OCI-LY7 (cell line): ENCODE measurements at regions not wholly inside any gene's neighbourhood (a gene's known extent, or its start where the extent isn't known, plus 50 kb on each side); places are given as distances from the start of the nearest gene placed in this dataset.

Source experiments
- BruUV-seq: library from RNA; stranded (reverse); fragments of 400-500 nt; replicated peaks from 2 replicates; lab custom pipeline; 2021; lab: Mats Ljungman, UMichigan
- CTCF ChIA-PET: fragments of 300-600 bp; sonication (Branson Sonifier 250); formaldehyde crosslinking; loops from one replicate; lab custom pipeline; 2022; ENCODE audit warnings: antibody characterized with exemption; ENCODE audit not compliant: unreplicated experiment; lab: Charles Lee
- POLR2A ChIA-PET: fragments of 300-600 bp; sonication (Branson Sonifier 250); formaldehyde crosslinking; loops from one replicate; lab custom pipeline; 2022; ENCODE audit warnings: antibody characterized with exemption; lab: Charles Lee
- DNase-seq: peaks from one replicate; pipeline ENCODE4 v3.0.0-alpha.2; 2015; ENCODE audit warnings: low spot score
- H2AFZ ChIP-seq: fragments of 200-600 bp; sonication (generic), shearing (Covaris generic); 2 replicates; pipeline ENCODE4 v1.6.1; 2014; ENCODE audit warnings: mild to moderate bottlenecking, antibody characterized with exemption, low read length, moderate library complexity
- H3K27ac ChIP-seq: fragments of 200-600 bp; sonication (generic); 2 replicates; pipeline ENCODE4 v1.5.1; 2014; ENCODE audit warnings: mixed run types, low read depth, mild to moderate bottlenecking, moderate library complexity, low read length, inconsistent platforms; ENCODE audit not compliant: poor library complexity, severe bottlenecking
- H3K36me3 ChIP-seq: fragments of 200-600 bp; sonication (generic); 2 replicates; pipeline ENCODE4 v1.6.1; 2014; ENCODE audit warnings: mild to moderate bottlenecking, antibody characterized with exemption, low read length, moderate library complexity, mixed read lengths; ENCODE audit not compliant: insufficient read depth
- H3K4me1 ChIP-seq: fragments of 200-600 bp; sonication (generic); 2 replicates; pipeline ENCODE4 v1.5.1; 2014; ENCODE audit warnings: mild to moderate bottlenecking, low read length; ENCODE audit not compliant: insufficient read depth, poor library complexity, severe bottlenecking
- H3K4me2 ChIP-seq: fragments of 200-600 bp; sonication (generic); 2 replicates; pipeline ENCODE4 v1.6.1; 2014; ENCODE audit warnings: mild to moderate bottlenecking, low read length
- H3K4me3 ChIP-seq: fragments of 200-600 bp; sonication (generic); 2 replicates; pipeline ENCODE4 v1.5.1; 2014; ENCODE audit warnings: mild to moderate bottlenecking, low read depth, low read length; ENCODE audit not compliant: poor library complexity, severe bottlenecking
- H3K79me2 ChIP-seq: fragments of 200-600 bp; sonication (generic); 2 replicates; pipeline ENCODE4 v1.6.1; 2016; ENCODE audit warnings: low read depth, mild to moderate bottlenecking, low read length, moderate library complexity, mixed read lengths; ENCODE audit not compliant: insufficient read depth
- H3K9me2 ChIP-seq: fragments of 200-600 bp; sonication (generic); 2 replicates; pipeline ENCODE4 v1.6.1; 2016; ENCODE audit warnings: mild to moderate bottlenecking, low read length, mixed read lengths; ENCODE audit not compliant: insufficient read depth
- H3K9me3 ChIP-seq: fragments of 200-600 bp; sonication (generic); 2 replicates; pipeline ENCODE4 v1.6.1; 2014; ENCODE audit warnings: mild to moderate bottlenecking, mixed run types, low read length, mixed read lengths
- H4K20me1 ChIP-seq: fragments of 200-600 bp; sonication (generic); 2 replicates; pipeline ENCODE4 v1.6.1; 2014; ENCODE audit warnings: mild to moderate bottlenecking, antibody characterized with exemption, low read length, moderate library complexity, mixed read lengths; ENCODE audit not compliant: insufficient read depth
- EZH2phosphoT487 ChIP-seq: fragments of 200-600 bp; sonication (generic); IDR thresholded peaks from 2 replicates; pipeline ENCODE4 v1.6.1; 2018; ENCODE audit warnings: low read depth, borderline replicate concordance, mild to moderate bottlenecking, mixed run types, antibody characterized with exemption, low read length, moderate library complexity, mixed read lengths
- intact Hi-C: fragments of 100-400 bp; cut with micrococcal nuclease; formaldehyde crosslinking; loops from one replicate; pipeline ENCODE4 v1.10.0; 2022; ENCODE audit not compliant: unreplicated experiment
- TF ChIP-seq, protein P1 (sequence below): fragments of 200-600 bp; sonication (generic); conservative IDR thresholded peaks from 2 replicates; pipeline ENCODE4 v1.5.1; 2014; ENCODE audit warnings: mild to moderate bottlenecking, antibody characterized with exemption, low read length, moderate library complexity, mixed read lengths

DNA sequence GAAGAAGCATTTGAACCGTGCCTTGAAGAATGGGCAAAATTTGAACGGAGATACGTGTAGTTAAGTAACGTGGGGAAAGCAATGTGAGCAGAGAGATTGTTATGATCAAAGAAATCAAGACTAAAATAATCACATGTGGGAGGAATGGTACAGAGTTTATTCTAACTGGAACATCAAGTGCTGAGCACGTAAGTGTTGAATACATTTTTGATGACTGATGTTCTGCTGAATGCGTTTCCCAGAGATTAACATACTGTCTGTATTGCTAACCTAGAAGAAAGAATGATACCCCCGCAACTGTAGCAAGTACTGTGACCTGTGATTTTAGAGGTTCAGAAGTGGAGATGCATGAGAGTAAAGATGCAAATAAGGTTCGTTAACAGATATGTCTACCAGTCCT lies 146.9 kb upstream of the EPHA7 start:
- no peak overlapping the region for H3K27ac ChIP-seq
- TF ChIP-seq, protein P1, sequence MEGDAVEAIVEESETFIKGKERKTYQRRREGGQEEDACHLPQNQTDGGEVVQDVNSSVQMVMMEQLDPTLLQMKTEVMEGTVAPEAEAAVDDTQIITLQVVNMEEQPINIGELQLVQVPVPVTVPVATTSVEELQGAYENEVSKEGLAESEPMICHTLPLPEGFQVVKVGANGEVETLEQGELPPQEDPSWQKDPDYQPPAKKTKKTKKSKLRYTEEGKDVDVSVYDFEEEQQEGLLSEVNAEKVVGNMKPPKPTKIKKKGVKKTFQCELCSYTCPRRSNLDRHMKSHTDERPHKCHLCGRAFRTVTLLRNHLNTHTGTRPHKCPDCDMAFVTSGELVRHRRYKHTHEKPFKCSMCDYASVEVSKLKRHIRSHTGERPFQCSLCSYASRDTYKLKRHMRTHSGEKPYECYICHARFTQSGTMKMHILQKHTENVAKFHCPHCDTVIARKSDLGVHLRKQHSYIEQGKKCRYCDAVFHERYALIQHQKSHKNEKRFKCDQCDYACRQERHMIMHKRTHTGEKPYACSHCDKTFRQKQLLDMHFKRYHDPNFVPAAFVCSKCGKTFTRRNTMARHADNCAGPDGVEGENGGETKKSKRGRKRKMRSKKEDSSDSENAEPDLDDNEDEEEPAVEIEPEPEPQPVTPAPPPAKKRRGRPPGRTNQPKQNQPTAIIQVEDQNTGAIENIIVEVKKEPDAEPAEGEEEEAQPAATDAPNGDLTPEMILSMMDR: no peak
- TF ChIP-seq EZH2phosphoT487: no peak
- no peak overlapping the region for H3K4me3 ChIP-seq
- DNase-seq: no peak
- no peaks in the 10 kb centered on the region for H3K9me3 ChIP-seq
- no TSS peak for BruUV-seq
- no peaks in the 10 kb centered on the region for H3K36me3 ChIP-seq
- CTCF ChIA-PET: no interaction called here
- no peaks in the 10 kb centered on the region for H3K79me2 ChIP-seq
- no peaks in the 10 kb centered on the region for H4K20me1 ChIP-seq
- H3K4me2 ChIP-seq: no peak overlapping the region
- H2AFZ ChIP-seq: no peak overlapping the region
- H3K9me2 ChIP-seq: no peaks in the 10 kb centered on the region
- no peaks in the 10 kb centered on the region for H3K4me1 ChIP-seq
- intact Hi-C loops: no loop called here
- POLR2A ChIA-PET: no interaction called here

DNA sequence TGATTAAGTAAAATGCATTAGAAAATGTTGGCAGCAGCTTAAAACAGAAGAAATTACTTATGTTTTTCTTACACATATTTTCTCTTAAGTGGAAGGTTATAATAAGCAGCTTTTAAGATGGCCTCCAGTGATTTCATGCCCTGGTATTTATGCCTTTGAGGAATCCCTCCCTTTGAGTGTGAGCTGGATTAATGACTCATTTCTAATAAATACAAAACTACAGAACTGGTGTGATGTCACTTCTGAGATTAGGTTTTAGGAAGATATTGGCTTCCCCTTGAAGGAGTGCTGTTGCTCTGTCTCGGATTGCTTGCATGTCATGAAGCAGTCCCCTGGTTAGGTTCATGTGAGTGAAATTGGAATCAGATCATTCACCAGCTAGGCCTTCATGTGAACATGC lies 143.2 kb upstream of the EPHA7 start:
- no peak for DNase-seq
- CTCF ChIA-PET: no interaction called here
- H3K9me3 ChIP-seq: no peaks in the 10 kb centered on the region
- POLR2A ChIA-PET: no interaction called here
- H3K27ac ChIP-seq: no peak overlapping the region
- intact Hi-C loops: no loop called here
- no peaks in the 10 kb centered on the region for H3K36me3 ChIP-seq
- TF ChIP-seq EZH2phosphoT487: no peak
- H3K4me3 ChIP-seq: no peak overlapping the region
- BruUV-seq: no TSS peak
- no peaks in the 10 kb centered on the region for H3K4me1 ChIP-seq
- no peaks in the 10 kb centered on the region for H3K9me2 ChIP-seq
- H3K79me2 ChIP-seq: no peaks in the 10 kb centered on the region
- no peaks in the 10 kb centered on the region for H4K20me1 ChIP-seq
- H3K4me2 ChIP-seq: no peak overlapping the region
- H2AFZ ChIP-seq: no peak overlapping the region

DNA sequence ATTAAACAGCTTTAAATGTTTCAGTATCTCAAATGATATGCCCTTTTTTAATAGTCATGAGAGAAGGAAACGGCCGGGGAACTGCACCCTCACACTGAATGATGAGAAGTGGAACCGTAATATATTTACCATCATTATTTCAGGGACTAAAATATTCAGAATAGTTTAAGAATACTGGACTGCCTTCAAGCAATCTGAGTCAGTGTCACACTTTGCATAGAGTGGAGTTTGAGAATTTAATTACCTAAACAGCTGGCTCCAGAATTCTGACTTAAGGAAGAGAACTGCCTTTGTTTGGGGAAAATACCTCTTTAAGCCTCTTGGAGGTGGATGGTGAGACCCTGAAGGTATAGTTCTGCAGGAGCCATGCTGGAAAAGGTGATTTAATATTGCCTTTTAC lies 135.9 kb upstream of the EPHA7 start:
- TF ChIP-seq, protein P1: no peak
- TF ChIP-seq EZH2phosphoT487: no peak
- CTCF ChIA-PET: no interaction called here
- Histone ChIP-seq H3K36me3 (no peaks in the 10 kb centered on the region), H3K9me3 (no peaks in the 10 kb centered on the region), H2AFZ (no peak overlapping the region), H4K20me1 (no peaks in the 10 kb centered on the region), H3K4me3 (no peak overlapping the region), H3K79me2 (no peaks in the 10 kb centered on the region), H3K4me2 (no peak overlapping the region), H3K9me2 (no peaks in the 10 kb centered on the region), H3K4me1 (no peaks in the 10 kb centered on the region), H3K27ac (no peak overlapping the region)
- no TSS peak for BruUV-seq
- POLR2A ChIA-PET: interaction anchor here (0.6 to 0.7 kb wide), 3 partner anchors 63 to 1758 kb away, joined by 3 to 5 read pairs (median 3); no protein-coding TSS in a partner anchor
- DNase-seq: no peak
- intact Hi-C loops: no loop called here
